ENCODE measurements at regions not wholly inside any gene's neighbourhood (a gene's known extent, or its start where the extent isn't known, plus 50 kb on each side); places are given as distances from the start of the nearest gene placed in this dataset.

- H3K4me1 Mint-ChIP-seq: peaks cover 17% of the 10 kb centered on the region
- no peak for TF ChIP-seq CTCF (conservative IDR thresholded peaks at IDR 0.05)
- H3K9me3 Mint-ChIP-seq: peaks cover 2% of the 10 kb centered on the region
- no peak overlapping the region for H3K4me3 Mint-ChIP-seq
- DNase-seq (ENCODE audit: low read depth, low spot score): no peak
- H3K27ac Mint-ChIP-seq (ENCODE audit: unreplicated experiment): no peak overlapping the region
- no peaks in the 10 kb centered on the region for H3K36me3 Mint-ChIP-seq (ENCODE audit: low read depth)
- H3K27me3 Mint-ChIP-seq (ENCODE audit: low read depth): no peaks in the 10 kb centered on the region
These were observed 121.8 kb upstream of the CWC22 start for GRCh38 chr2:180128861-180129260.

- Mint-ChIP-seq H3K9me3 (no peaks in the 10 kb centered on the region), H3K27me3 (ENCODE audit: low read depth) (no peaks in the 10 kb centered on the region), H3K27ac (ENCODE audit: unreplicated experiment) (no peak overlapping the region), H3K4me3 (no peak overlapping the region), H3K4me1 (peaks cover 17% of the 10 kb centered on the region), H3K36me3 (ENCODE audit: low read depth) (no peaks in the 10 kb centered on the region)
- DNase-seq (ENCODE audit: low read depth, low spot score): peak; percentile 41
- peak; percentile 82 for TF ChIP-seq CTCF (conservative IDR thresholded peaks at IDR 0.05)
These were observed 118.3 kb upstream of the CWC22 start for GRCh38 chr2:180125245-180125962.

- peaks cover 15% of the 10 kb centered on the region for H3K4me1 Mint-ChIP-seq
- peak; percentile 82 for TF ChIP-seq CTCF (conservative IDR thresholded peaks at IDR 0.05)
- no peaks in the 10 kb centered on the region for H3K36me3 Mint-ChIP-seq (ENCODE audit: low read depth)
- no peaks in the 10 kb centered on the region for H3K27me3 Mint-ChIP-seq (ENCODE audit: low read depth)
- no peak overlapping the region for H3K4me3 Mint-ChIP-seq
- no peaks in the 10 kb centered on the region for H3K9me3 Mint-ChIP-seq
- no peak overlapping the region for H3K27ac Mint-ChIP-seq (ENCODE audit: unreplicated experiment)
- no peak for DNase-seq (ENCODE audit: low read depth, low spot score)
These were observed 117.4 kb upstream of the CWC22 start for GRCh38 chr2:180124273-180125139.

GRCh38 chr2:180122874-180123273, 115.8 kb upstream of the CWC22 start:
- no peak for TF ChIP-seq CTCF (conservative IDR thresholded peaks at IDR 0.05)
- H3K27ac Mint-ChIP-seq (ENCODE audit: unreplicated experiment): no peak overlapping the region
- peaks cover 10% of the 10 kb centered on the region for H3K4me1 Mint-ChIP-seq
- no peaks in the 10 kb centered on the region for H3K9me3 Mint-ChIP-seq
- no peak for DNase-seq (ENCODE audit: low read depth, low spot score)
- no peak overlapping the region for H3K4me3 Mint-ChIP-seq
- H3K36me3 Mint-ChIP-seq (ENCODE audit: low read depth): no peaks in the 10 kb centered on the region
- no peaks in the 10 kb centered on the region for H3K27me3 Mint-ChIP-seq (ENCODE audit: low read depth)

- Mint-ChIP-seq H3K36me3 (ENCODE audit: low read depth) (no peaks in the 10 kb centered on the region), H3K9me3 (peaks cover 4% of the 10 kb centered on the region), H3K27ac (ENCODE audit: unreplicated experiment) (no peak overlapping the region), H3K4me3 (no peak overlapping the region), H3K27me3 (ENCODE audit: low read depth) (no peaks in the 10 kb centered on the region), H3K4me1 (no peaks in the 10 kb centered on the region)
- no peak for DNase-seq (ENCODE audit: low read depth, low spot score)
- no peak for TF ChIP-seq CTCF (conservative IDR thresholded peaks at IDR 0.05)
These were observed 108.6 kb upstream of the CWC22 start for GRCh38 chr2:180115675-180116074.
